Fibroblast of lung (primary cell): ENCODE measurements at regions not wholly inside any gene's neighbourhood (a gene's known extent, or its start where the extent isn't known, plus 50 kb on each side); places are given as distances from the start of the nearest gene placed in this dataset.

Experiments used
- DNase-seq, 2 donors: peaks; one replicate each; pipeline versions ENCODE4 v3.0.0 to v3.0.0-alpha.2; 2010; ENCODE audit warnings: low read depth in 2 of 2
- H2AFZ ChIP-seq: 2 replicates; pipeline ENCODE4 v1.5.1; 2012; ENCODE audit warnings: low read length, control low read depth, inconsistent platforms
- H3K27ac ChIP-seq: 2 replicates; pipeline ENCODE4 v1.5.1; 2011; ENCODE audit warnings: low read length, control low read depth; ENCODE audit not compliant: insufficient read depth
- H3K27me3 ChIP-seq: 2 replicates; pipeline ENCODE4 v1.5.1; 2011; ENCODE audit warnings: mild to moderate bottlenecking, low read length; ENCODE audit not compliant: control insufficient read depth, insufficient read depth
- H3K36me3 ChIP-seq: 2 replicates; pipeline ENCODE4 v1.5.1; 2011; ENCODE audit warnings: low read length; ENCODE audit not compliant: control insufficient read depth, insufficient read depth
- H3K4me1 ChIP-seq: 2 replicates; pipeline ENCODE4 v1.5.1; 2011; ENCODE audit warnings: low read length; ENCODE audit not compliant: control insufficient read depth, insufficient read depth; ENCODE audit errors: extremely low read depth
- H3K4me2 ChIP-seq: 2 replicates; pipeline ENCODE4 v1.5.1; 2011; ENCODE audit warnings: low read length, control low read depth; ENCODE audit not compliant: insufficient read depth; ENCODE audit errors: extremely low read depth
- H3K4me3 ChIP-seq, 4 experiments: fragments of 200-600 bp in 1 of 4; sonication (generic) in 1 of 4; replicated peaks in 1 of 4; 2 replicates each; pipeline ENCODE4 v1.5.1; 2011 to 2016; ENCODE audit warnings: low read length in 4 of 4, low read depth in 3 of 4, mild to moderate bottlenecking in 3 of 4, control low read depth in 2 of 4, inconsistent platforms in 1 of 4, mixed read lengths in 1 of 4; ENCODE audit not compliant: insufficient read depth in 1 of 4; ENCODE audit errors: control extremely low read depth in 1 of 4
- H3K79me2 ChIP-seq: 2 replicates; pipeline ENCODE4 v1.5.1; 2012; ENCODE audit warnings: mild to moderate bottlenecking, low read length, inconsistent platforms; ENCODE audit not compliant: control insufficient read depth, insufficient read depth
- H3K9ac ChIP-seq: 2 replicates; pipeline ENCODE4 v1.5.1; 2011; ENCODE audit warnings: mild to moderate bottlenecking, low read length, control low read depth; ENCODE audit not compliant: insufficient read depth
- H3K9me3 ChIP-seq: 2 replicates; pipeline ENCODE4 v1.5.1; 2012; ENCODE audit warnings: low read depth, low read length; ENCODE audit not compliant: control insufficient read depth, insufficient read depth
- H4K20me1 ChIP-seq: 2 replicates; pipeline ENCODE4 v1.5.1; 2011; ENCODE audit warnings: low read length; ENCODE audit not compliant: control insufficient read depth, insufficient read depth; ENCODE audit errors: extremely low read depth
- EZH2 ChIP-seq: IDR thresholded peaks from 2 replicates; pipeline ENCODE4 v1.5.1; 2012; ENCODE audit warnings: low read length, control low read depth, mild to moderate bottlenecking; ENCODE audit errors: missing control alignments
- TF ChIP-seq, protein P1 (sequence below), 2 donors: IDR thresholded peaks in 1 of 2; conservative IDR thresholded peaks in 1 of 2; 1 replicate in 1 of 2; 2 replicates in 1 of 2; pipeline ENCODE4 v1.5.1; 2011 to 2012; ENCODE audit warnings: low read length in 2 of 2, control low read depth in 1 of 2, inconsistent platforms in 1 of 2, low read depth in 1 of 2, mild to moderate bottlenecking in 1 of 2

DNA sequence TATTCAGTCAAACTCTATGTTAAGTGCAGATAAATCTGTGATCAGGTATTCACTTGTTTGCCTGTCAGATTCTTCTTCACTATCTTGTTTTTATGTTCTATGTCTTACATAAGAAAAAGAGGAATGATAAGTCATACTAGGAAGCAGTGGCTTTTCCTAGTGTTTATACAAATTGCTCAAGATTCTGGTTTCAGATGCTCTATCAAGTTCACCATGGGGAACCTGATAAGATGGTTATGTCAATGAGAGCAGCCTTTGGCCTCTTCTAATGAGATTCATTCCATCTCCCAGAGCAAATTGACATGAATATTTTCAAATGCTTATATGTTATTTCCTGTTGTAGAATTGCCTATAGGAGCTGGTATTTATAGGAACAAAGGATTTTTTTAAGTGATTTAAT is 218.8 kb upstream of the TMPRSS15 start:
- H2AFZ ChIP-seq = no peak overlapping the region
- no peak for TF ChIP-seq EZH2
- TF ChIP-seq, protein P1, sequence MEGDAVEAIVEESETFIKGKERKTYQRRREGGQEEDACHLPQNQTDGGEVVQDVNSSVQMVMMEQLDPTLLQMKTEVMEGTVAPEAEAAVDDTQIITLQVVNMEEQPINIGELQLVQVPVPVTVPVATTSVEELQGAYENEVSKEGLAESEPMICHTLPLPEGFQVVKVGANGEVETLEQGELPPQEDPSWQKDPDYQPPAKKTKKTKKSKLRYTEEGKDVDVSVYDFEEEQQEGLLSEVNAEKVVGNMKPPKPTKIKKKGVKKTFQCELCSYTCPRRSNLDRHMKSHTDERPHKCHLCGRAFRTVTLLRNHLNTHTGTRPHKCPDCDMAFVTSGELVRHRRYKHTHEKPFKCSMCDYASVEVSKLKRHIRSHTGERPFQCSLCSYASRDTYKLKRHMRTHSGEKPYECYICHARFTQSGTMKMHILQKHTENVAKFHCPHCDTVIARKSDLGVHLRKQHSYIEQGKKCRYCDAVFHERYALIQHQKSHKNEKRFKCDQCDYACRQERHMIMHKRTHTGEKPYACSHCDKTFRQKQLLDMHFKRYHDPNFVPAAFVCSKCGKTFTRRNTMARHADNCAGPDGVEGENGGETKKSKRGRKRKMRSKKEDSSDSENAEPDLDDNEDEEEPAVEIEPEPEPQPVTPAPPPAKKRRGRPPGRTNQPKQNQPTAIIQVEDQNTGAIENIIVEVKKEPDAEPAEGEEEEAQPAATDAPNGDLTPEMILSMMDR (conservative IDR thresholded peaks at IDR 0.05 in 1 of 2, IDR thresholded peaks at IDR 0.05 in 1 of 2; ENCODE audit: low read depth in 1 of 2, low read length in 2 of 2) = no peak
- no peak overlapping the region for H3K27ac ChIP-seq
- no peaks in the 10 kb centered on the region for H3K27me3 ChIP-seq
- H3K79me2 ChIP-seq = no peaks in the 10 kb centered on the region
- no peaks in the 10 kb centered on the region for H3K9me3 ChIP-seq
- no peaks in the 10 kb centered on the region for H4K20me1 ChIP-seq
- H3K4me3 ChIP-seq = no peak overlapping the region
- H3K36me3 ChIP-seq = no peaks in the 10 kb centered on the region
- no peak for DNase-seq
- H3K9ac ChIP-seq = no peak overlapping the region
- H3K4me1 ChIP-seq = no peaks in the 10 kb centered on the region
- H3K4me2 ChIP-seq = no peak overlapping the region

- TF ChIP-seq, protein P1 (conservative IDR thresholded peaks at IDR 0.05 in 1 of 2, IDR thresholded peaks at IDR 0.05 in 1 of 2; ENCODE audit: low read depth in 1 of 2, low read length in 2 of 2) = no peak
- no peak for TF ChIP-seq EZH2
- H3K9ac ChIP-seq = no peak overlapping the region
- H3K9me3 ChIP-seq = no peaks in the 10 kb centered on the region
- no peaks in the 10 kb centered on the region for H4K20me1 ChIP-seq
- H3K4me2 ChIP-seq = no peak overlapping the region
- H3K79me2 ChIP-seq = no peaks in the 10 kb centered on the region
- no peak overlapping the region for H3K27ac ChIP-seq
- no peaks in the 10 kb centered on the region for H3K27me3 ChIP-seq
- no peaks in the 10 kb centered on the region for H3K4me1 ChIP-seq
- no peaks in the 10 kb centered on the region for H3K36me3 ChIP-seq
- DNase-seq = peak in 1 of 2 donors; percentile 9
- no peak overlapping the region for H2AFZ ChIP-seq
- H3K4me3 ChIP-seq = no peak overlapping the region
Measured at GRCh38 chr21:18630446-18630845, 226.9 kb upstream of the TMPRSS15 start.

DNA sequence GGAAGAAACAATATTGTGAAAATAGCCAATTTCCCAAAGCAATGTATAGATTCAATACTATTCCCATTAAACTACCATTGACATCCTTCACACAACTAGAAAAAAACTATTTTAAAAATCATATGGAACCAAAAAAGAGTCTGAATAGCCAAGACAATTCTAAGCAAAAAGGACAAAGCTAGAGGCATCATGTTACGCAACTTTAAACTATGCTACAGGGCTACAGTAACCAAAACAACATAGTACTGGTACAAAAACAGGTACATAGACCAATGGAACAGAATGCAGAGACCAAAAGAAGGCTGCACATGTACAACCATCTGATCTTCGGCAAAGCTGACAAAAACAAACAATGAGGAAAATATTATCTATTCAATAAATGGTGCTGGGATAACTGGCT is 233.3 kb upstream of the TMPRSS15 start:
- Histone ChIP-seq H2AFZ (no peak overlapping the region), H4K20me1 (no peaks in the 10 kb centered on the region), H3K27me3 (no peaks in the 10 kb centered on the region), H3K9me3 (no peaks in the 10 kb centered on the region), H3K4me3 (no peak overlapping the region), H3K4me1 (no peaks in the 10 kb centered on the region), H3K27ac (no peak overlapping the region), H3K9ac (no peak overlapping the region), H3K79me2 (no peaks in the 10 kb centered on the region), H3K4me2 (no peak overlapping the region), H3K36me3 (no peaks in the 10 kb centered on the region)
- DNase-seq = no peak
- TF ChIP-seq, protein P1 (conservative IDR thresholded peaks at IDR 0.05 in 1 of 2, IDR thresholded peaks at IDR 0.05 in 1 of 2; ENCODE audit: low read depth in 1 of 2, low read length in 2 of 2) = no peak
